Epithelial cell of esophagus (primary cell): ENCODE measurements at regions not wholly inside any gene's neighbourhood (a gene's known extent, or its start where the extent isn't known, plus 50 kb on each side); places are given as distances from the start of the nearest gene placed in this dataset.

Source experiments
- DNase-seq: peaks from one replicate; pipeline ENCODE4 v3.0.0; 2010; ENCODE audit warnings: low read depth
- H3K4me3 ChIP-seq: 2 replicates; pipeline ENCODE4 v1.5.1; 2011; ENCODE audit warnings: mild to moderate bottlenecking, low read length, control low read depth
- CTCF ChIP-seq: IDR thresholded peaks from 2 replicates; pipeline ENCODE4 v1.5.1; 2011; ENCODE audit warnings: low read depth, mild to moderate bottlenecking, low read length, control low read depth, inconsistent platforms; ENCODE audit not compliant: insufficient read depth; ENCODE audit errors: missing control alignments

- TF ChIP-seq CTCF = no peak
- DNase-seq = no peak
- no peak overlapping the region for H3K4me3 ChIP-seq
Measured at GRCh38 chr15:62338497-62338896, 173.4 kb upstream of the C2CD4B start.

GRCh38 chr15:62342959-62343358 is 177.9 kb upstream of the C2CD4B start:
- H3K4me3 ChIP-seq = no peak overlapping the region
- TF ChIP-seq CTCF = no peak
- no peak for DNase-seq

GRCh38 chr15:62343397-62343796 is 178.3 kb upstream of the C2CD4B start:
- TF ChIP-seq CTCF = no peak
- H3K4me3 ChIP-seq = no peak overlapping the region
- no peak for DNase-seq

- TF ChIP-seq CTCF = peak; percentile 89
- peak; percentile 73 for DNase-seq
- H3K4me3 ChIP-seq = no peak overlapping the region
Measured at GRCh38 chr15:62344806-62345539, 179.9 kb upstream of the C2CD4B start.

- TF ChIP-seq CTCF = no peak
- no peak overlapping the region for H3K4me3 ChIP-seq
- no peak for DNase-seq
Measured at GRCh38 chr15:62346168-62346567, 181.1 kb upstream of the C2CD4B start.

- no peak for DNase-seq
- H3K4me3 ChIP-seq = no peak overlapping the region
- no peak for TF ChIP-seq CTCF
Measured at GRCh38 chr15:62348118-62348517, 183.0 kb upstream of the C2CD4B start.

- no peak for TF ChIP-seq CTCF
- no peak overlapping the region for H3K4me3 ChIP-seq
- DNase-seq = no peak
Measured at GRCh38 chr15:62348623-62349022, 183.5 kb upstream of the C2CD4B start.
